Body of pancreas (tissue), 4 donors: ENCODE measurements at regions not wholly inside any gene's neighbourhood (a gene's known extent, or its start where the extent isn't known, plus 50 kb on each side); places are given as distances from the start of the nearest gene placed in this dataset.

ENCODE experiments used
- ATAC-seq: fragments of 150-250 bp; one replicate; pipeline ENCODE4 v1.9.1; 2016
- DNase-seq, 4 donors: peaks; one replicate each; pipeline ENCODE4 v3.0.0-alpha.2; 2019
- H3K27ac ChIP-seq, 4 donors: fragments of 200-600 bp; sonication (generic); 1 replicate in 3 of 4; 2 replicates in 1 of 4; pipeline versions ENCODE4 v1.5.1 to v1.6.1; 2016 to 2019; ENCODE audit warnings: mild to moderate bottlenecking in 1 of 4, mixed read lengths in 1 of 4, moderate library complexity in 1 of 4
- H3K27me3 ChIP-seq, 2 donors: fragments of 200-600 bp; sonication (generic); one replicate each; pipeline ENCODE4 v1.6.0; 2016; ENCODE audit warnings: mild to moderate bottlenecking in 1 of 2
- H3K36me3 ChIP-seq, 2 donors: fragments of 200-600 bp; sonication (generic); replicated peaks in 1 of 2; 2 replicates each; pipeline ENCODE4 v1.5.1; 2016; ENCODE audit warnings: low read depth in 2 of 2; ENCODE audit not compliant: insufficient read depth in 1 of 2
- H3K4me1 ChIP-seq: fragments of 200-600 bp; sonication (generic); one replicate; pipeline ENCODE4 v1.6.0; 2016
- H3K4me3 ChIP-seq, 2 donors: fragments of 200-600 bp; sonication (generic); 1 replicate in 1 of 2; 2 replicates in 1 of 2; pipeline ENCODE4 v1.5.1; 2016 to 2019
- H3K9me3 ChIP-seq, 3 donors: fragments of 200-600 bp; sonication (generic); 1 replicate in 2 of 3; 2 replicates in 1 of 3; pipeline ENCODE4 v1.5.1; 2016
- CTCF ChIP-seq, 7 experiments: fragments of 450-650 bp in 4 of 7; fragments of 200-600 bp in 3 of 7; sonication (generic) in 3 of 7; IDR thresholded peaks; one replicate each; pipeline ENCODE4 v1.5.1; 2016 to 2019; ENCODE audit warnings: antibody characterized with exemption in 7 of 7
- POLR2A ChIP-seq, 3 donors: fragments of 450-650 bp; IDR thresholded peaks; one replicate each; pipeline ENCODE4 v1.6.1; 2016; ENCODE audit warnings: antibody characterized with exemption in 3 of 3, mild to moderate bottlenecking in 2 of 3
- WGBS, 2 donors: methylation state at CpG; one replicate each; pipeline ENCODE4 v1.1.5; 2017; 5-methylcytosine and 5-hydroxymethylcytosine counted together
- intact Hi-C: fragments of 100-400 bp; cut with DNase I; formaldehyde crosslinking; loops from one replicate; pipeline ENCODE4 v1.15.1; 2023

GRCh38 chr2:183227176-183227575 is 102.9 kb downstream of the NUP35 start:
- H3K4me1 ChIP-seq, result no peaks in the 10 kb centered on the region
- WGBS, 2 donors, result 83% methylated on average over 1 of the region's 1 CpG
- no peak for ATAC-seq

GRCh38 chr2:183229386-183229785 is 105.1 kb downstream of the NUP35 start:
- Histone ChIP-seq H3K4me3 (no peak overlapping the region), H3K4me1 (no peaks in the 10 kb centered on the region), H3K36me3 (no peaks in the 10 kb centered on the region), H3K27me3 (no peaks in the 10 kb centered on the region), H3K9me3 (no peaks in the 10 kb centered on the region), H3K27ac (no peak overlapping the region)
- TF ChIP-seq CTCF (IDR thresholded peaks at IDR 0.05), result no peak
- no peak for TF ChIP-seq POLR2A (IDR thresholded peaks at IDR 0.05)
- ATAC-seq (no peak), DNase-seq (no peak)
- intact Hi-C loops, result no loop called here
- 90% methylated on average over 2 of the region's 2 CpGs for WGBS, 2 donors

More at GRCh38 chr2:183227176-183227575, 102.9 kb downstream of the NUP35 start:
- TF ChIP-seq POLR2A (IDR thresholded peaks at IDR 0.05), result no peak
- DNase-seq, result no peak
- intact Hi-C loops, result no loop called here
- H3K27me3 ChIP-seq, result no peaks in the 10 kb centered on the region
- no peaks in the 10 kb centered on the region for H3K9me3 ChIP-seq
- no peak overlapping the region for H3K4me3 ChIP-seq
- H3K36me3 ChIP-seq, result no peaks in the 10 kb centered on the region
- no peak overlapping the region for H3K27ac ChIP-seq

GRCh38 chr2:183232161-183232865 is 108.1 kb downstream of the NUP35 start:
- no peaks in the 10 kb centered on the region for H3K4me1 ChIP-seq
- no peak overlapping the region for H3K27ac ChIP-seq
- WGBS, 2 donors, result 63 to 65% methylated on average over 1 of the region's 1 CpG
- intact Hi-C loops, result no loop called here
- H3K9me3 ChIP-seq, result no peaks in the 10 kb centered on the region
- no peaks in the 10 kb centered on the region for H3K36me3 ChIP-seq
- no peaks in the 10 kb centered on the region for H3K27me3 ChIP-seq
- DNase-seq (no peak), ATAC-seq (no peak)
- TF ChIP-seq POLR2A (IDR thresholded peaks at IDR 0.05), result no peak
- no peak for TF ChIP-seq CTCF (IDR thresholded peaks at IDR 0.05)
- H3K4me3 ChIP-seq, result no peak overlapping the region

GRCh38 chr2:183242937-183243336 is 118.7 kb downstream of the NUP35 start:
- no peak overlapping the region for H3K27ac ChIP-seq
- no peak overlapping the region for H3K4me3 ChIP-seq
- H3K9me3 ChIP-seq, result no peaks in the 10 kb centered on the region
- TF ChIP-seq CTCF (IDR thresholded peaks at IDR 0.05) (no peak), POLR2A (IDR thresholded peaks at IDR 0.05) (no peak)
- 42 to 51% methylated on average over 3 of the region's 3 CpGs for WGBS, 2 donors
- DNase-seq (no peak), ATAC-seq (no peak)
- H3K36me3 ChIP-seq, result no peaks in the 10 kb centered on the region
- intact Hi-C loops, result no loop called here
- no peaks in the 10 kb centered on the region for H3K27me3 ChIP-seq
- no peaks in the 10 kb centered on the region for H3K4me1 ChIP-seq

GRCh38 chr2:183243758-183244157 is 119.5 kb downstream of the NUP35 start:
- Histone ChIP-seq H3K4me3 (no peak overlapping the region), H3K27me3 (no peaks in the 10 kb centered on the region), H3K4me1 (no peaks in the 10 kb centered on the region), H3K27ac (no peak overlapping the region), H3K9me3 (no peaks in the 10 kb centered on the region), H3K36me3 (no peaks in the 10 kb centered on the region)
- intact Hi-C loops, result no loop called here
- 87 to 88% methylated on average over 3 of the region's 3 CpGs for WGBS, 2 donors
- ATAC-seq (no peak), DNase-seq (no peak)
- no peak for TF ChIP-seq CTCF (IDR thresholded peaks at IDR 0.05)
- no peak for TF ChIP-seq POLR2A (IDR thresholded peaks at IDR 0.05)
